Panc1 (cell line): ENCODE measurements at regions not wholly inside any gene's neighbourhood (a gene's known extent, or its start where the extent isn't known, plus 50 kb on each side); places are given as distances from the start of the nearest gene placed in this dataset.

Source experiments
- ATAC-seq: fragments of 200-7000 bp; cut with Tn5 transposase; 2 replicates; pipeline ENCODE4 v1.9.1; 2020; ENCODE audit warnings: mild to moderate bottlenecking, moderate library complexity
- BruUV-seq: library from RNA; stranded (reverse); fragments of 400-500 nt; replicated peaks from 2 replicates; lab custom pipeline; 2021; lab: Mats Ljungman, UMichigan
- CTCF ChIA-PET: fragments of 300-600 bp; sonication (Branson Sonifier 250); formaldehyde crosslinking; loops from one replicate; lab custom pipeline; 2022; ENCODE audit warnings: antibody characterized with exemption; lab: Charles Lee
- POLR2A ChIA-PET: fragments of 300-600 bp; sonication (Branson Sonifier 250); formaldehyde crosslinking; loops from one replicate; lab custom pipeline; 2022; ENCODE audit warnings: antibody characterized with exemption; lab: Charles Lee
- DNase-seq: peaks from one replicate; pipeline ENCODE4 v3.0.0-alpha.2; 2010; ENCODE audit warnings: low read depth, low spot score
- H3K27ac ChIP-seq: 2 replicates; pipeline ENCODE4 v1.5.1; 2011; ENCODE audit warnings: mild to moderate bottlenecking, low read length, inconsistent platforms
- H3K27me3 ChIP-seq: fragments of 200-500 bp; sonication (Bioruptor generic); 2 replicates; pipeline ENCODE4 v1.6.0; 2014; ENCODE audit warnings: low read length, inconsistent platforms; ENCODE audit not compliant: control insufficient read depth, insufficient read depth
- H3K36me3 ChIP-seq: fragments of 200-500 bp; sonication (Bioruptor generic); 2 replicates; pipeline ENCODE4 v1.5.1; 2014; ENCODE audit warnings: inconsistent platforms, mild to moderate bottlenecking, low read length, moderate library complexity; ENCODE audit not compliant: control insufficient read depth, insufficient read depth
- H3K4me1 ChIP-seq: 2 replicates; pipeline ENCODE4 v1.5.1; 2011; ENCODE audit warnings: inconsistent platforms, mild to moderate bottlenecking, low read length, moderate library complexity; ENCODE audit not compliant: control insufficient read depth, insufficient read depth
- H3K4me3 ChIP-seq, 2 experiments: 2 replicates each; pipeline ENCODE4 v1.5.1; 2011 to 2012; ENCODE audit warnings: low read depth in 2 of 2, low read length in 2 of 2, mild to moderate bottlenecking in 2 of 2, inconsistent platforms in 1 of 2, moderate library complexity in 1 of 2
- H3K9me3 ChIP-seq: fragments of 200-500 bp; sonication (Bioruptor generic); 2 replicates; pipeline ENCODE4 v1.5.1; 2014; ENCODE audit warnings: low read depth, mild to moderate bottlenecking, inconsistent platforms, low read length, moderate library complexity; ENCODE audit not compliant: control insufficient read depth, insufficient read depth
- POLR2AphosphoS5 ChIP-seq: IDR thresholded peaks from 2 replicates; pipeline ENCODE4 v1.6.1; 2012; ENCODE audit warnings: mild to moderate bottlenecking, low read depth, low read length, moderate library complexity
- SIN3A ChIP-seq: IDR thresholded peaks from 2 replicates; pipeline ENCODE4 v1.6.1; 2012; ENCODE audit warnings: low read depth, mild to moderate bottlenecking, low read length, moderate library complexity, borderline replicate concordance; ENCODE audit not compliant: insufficient read depth
- TCF7L2 ChIP-seq: IDR thresholded peaks from 2 replicates; pipeline ENCODE4 v1.6.1; 2011; ENCODE audit warnings: mild to moderate bottlenecking, low read depth, low read length, inconsistent platforms
- in situ Hi-C: cut with HindIII; loops from 2 replicates; pipeline ENCODE4 v1.10.0; 2016; ENCODE audit warnings: low sequenced_read_pairs, low pct_unique_long_range_greater_than_20kb
- intact Hi-C: fragments of 100-400 bp; cut with micrococcal nuclease; formaldehyde crosslinking; loops from one replicate; pipeline ENCODE4 v1.10.0; 2022; ENCODE audit not compliant: unreplicated experiment
- TF ChIP-seq, protein P1 (sequence below), 2 experiments: IDR thresholded peaks; 2 replicates each; pipeline ENCODE4 v1.6.1; 2011 to 2012; ENCODE audit warnings: low read depth in 2 of 2, control low read depth in 1 of 2, low read length in 1 of 2, mild to moderate bottlenecking in 1 of 2, moderate library complexity in 1 of 2; ENCODE audit not compliant: insufficient read depth in 1 of 2
- TF ChIP-seq, protein P2 (sequence below): fragments of 450-650 bp; IDR thresholded peaks from 2 replicates; pipeline ENCODE4 v1.5.1; 2017; ENCODE audit warnings: mild to moderate bottlenecking

DNA sequence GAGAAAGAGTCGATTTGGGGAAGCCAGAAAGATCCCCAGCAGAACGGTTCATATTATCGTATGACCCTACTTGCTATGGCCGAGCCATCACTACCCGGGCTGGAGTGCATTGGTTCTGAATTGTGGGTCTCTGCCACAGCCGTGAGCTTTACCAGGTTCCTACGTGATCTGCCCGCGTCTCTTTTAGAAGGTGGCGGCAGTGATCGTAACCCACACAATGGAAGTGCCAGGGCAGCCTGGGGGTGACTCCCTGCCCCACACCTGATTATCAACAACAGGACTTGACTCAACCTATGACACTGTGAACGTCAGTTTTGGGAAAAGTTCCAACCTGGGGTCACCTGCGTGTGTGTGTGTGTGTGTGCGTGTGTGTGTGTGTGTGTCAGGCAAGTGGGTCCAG, 90.8 kb downstream of the SHOX start:
- CTCF ChIA-PET: no interaction called here
- in situ Hi-C loops: no loop called here
- no peaks in the 10 kb centered on the region for H3K27me3 ChIP-seq
- no peak overlapping the region for H3K27ac ChIP-seq
- no peak overlapping the region for H3K4me3 ChIP-seq
- no peaks in the 10 kb centered on the region for H3K4me1 ChIP-seq
- TF ChIP-seq TCF7L2: no peak
- TF ChIP-seq POLR2AphosphoS5: no peak
- no peak for TF ChIP-seq SIN3A
- TF ChIP-seq, protein P1, sequence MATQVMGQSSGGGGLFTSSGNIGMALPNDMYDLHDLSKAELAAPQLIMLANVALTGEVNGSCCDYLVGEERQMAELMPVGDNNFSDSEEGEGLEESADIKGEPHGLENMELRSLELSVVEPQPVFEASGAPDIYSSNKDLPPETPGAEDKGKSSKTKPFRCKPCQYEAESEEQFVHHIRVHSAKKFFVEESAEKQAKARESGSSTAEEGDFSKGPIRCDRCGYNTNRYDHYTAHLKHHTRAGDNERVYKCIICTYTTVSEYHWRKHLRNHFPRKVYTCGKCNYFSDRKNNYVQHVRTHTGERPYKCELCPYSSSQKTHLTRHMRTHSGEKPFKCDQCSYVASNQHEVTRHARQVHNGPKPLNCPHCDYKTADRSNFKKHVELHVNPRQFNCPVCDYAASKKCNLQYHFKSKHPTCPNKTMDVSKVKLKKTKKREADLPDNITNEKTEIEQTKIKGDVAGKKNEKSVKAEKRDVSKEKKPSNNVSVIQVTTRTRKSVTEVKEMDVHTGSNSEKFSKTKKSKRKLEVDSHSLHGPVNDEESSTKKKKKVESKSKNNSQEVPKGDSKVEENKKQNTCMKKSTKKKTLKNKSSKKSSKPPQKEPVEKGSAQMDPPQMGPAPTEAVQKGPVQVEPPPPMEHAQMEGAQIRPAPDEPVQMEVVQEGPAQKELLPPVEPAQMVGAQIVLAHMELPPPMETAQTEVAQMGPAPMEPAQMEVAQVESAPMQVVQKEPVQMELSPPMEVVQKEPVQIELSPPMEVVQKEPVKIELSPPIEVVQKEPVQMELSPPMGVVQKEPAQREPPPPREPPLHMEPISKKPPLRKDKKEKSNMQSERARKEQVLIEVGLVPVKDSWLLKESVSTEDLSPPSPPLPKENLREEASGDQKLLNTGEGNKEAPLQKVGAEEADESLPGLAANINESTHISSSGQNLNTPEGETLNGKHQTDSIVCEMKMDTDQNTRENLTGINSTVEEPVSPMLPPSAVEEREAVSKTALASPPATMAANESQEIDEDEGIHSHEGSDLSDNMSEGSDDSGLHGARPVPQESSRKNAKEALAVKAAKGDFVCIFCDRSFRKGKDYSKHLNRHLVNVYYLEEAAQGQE (IDR thresholded peaks at IDR 0.05; ENCODE audit: insufficient read depth in 1 of 2, low read depth in 2 of 2, low read length in 1 of 2): no peak
- TF ChIP-seq, protein P2, sequence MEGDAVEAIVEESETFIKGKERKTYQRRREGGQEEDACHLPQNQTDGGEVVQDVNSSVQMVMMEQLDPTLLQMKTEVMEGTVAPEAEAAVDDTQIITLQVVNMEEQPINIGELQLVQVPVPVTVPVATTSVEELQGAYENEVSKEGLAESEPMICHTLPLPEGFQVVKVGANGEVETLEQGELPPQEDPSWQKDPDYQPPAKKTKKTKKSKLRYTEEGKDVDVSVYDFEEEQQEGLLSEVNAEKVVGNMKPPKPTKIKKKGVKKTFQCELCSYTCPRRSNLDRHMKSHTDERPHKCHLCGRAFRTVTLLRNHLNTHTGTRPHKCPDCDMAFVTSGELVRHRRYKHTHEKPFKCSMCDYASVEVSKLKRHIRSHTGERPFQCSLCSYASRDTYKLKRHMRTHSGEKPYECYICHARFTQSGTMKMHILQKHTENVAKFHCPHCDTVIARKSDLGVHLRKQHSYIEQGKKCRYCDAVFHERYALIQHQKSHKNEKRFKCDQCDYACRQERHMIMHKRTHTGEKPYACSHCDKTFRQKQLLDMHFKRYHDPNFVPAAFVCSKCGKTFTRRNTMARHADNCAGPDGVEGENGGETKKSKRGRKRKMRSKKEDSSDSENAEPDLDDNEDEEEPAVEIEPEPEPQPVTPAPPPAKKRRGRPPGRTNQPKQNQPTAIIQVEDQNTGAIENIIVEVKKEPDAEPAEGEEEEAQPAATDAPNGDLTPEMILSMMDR: no peak
- H3K9me3 ChIP-seq: no peaks in the 10 kb centered on the region
- ATAC-seq: no peak
- POLR2A ChIA-PET: no interaction called here
- no TSS peak for BruUV-seq
- intact Hi-C loops: no loop called here
- DNase-seq: no peak
- H3K36me3 ChIP-seq: no peaks in the 10 kb centered on the region

DNA sequence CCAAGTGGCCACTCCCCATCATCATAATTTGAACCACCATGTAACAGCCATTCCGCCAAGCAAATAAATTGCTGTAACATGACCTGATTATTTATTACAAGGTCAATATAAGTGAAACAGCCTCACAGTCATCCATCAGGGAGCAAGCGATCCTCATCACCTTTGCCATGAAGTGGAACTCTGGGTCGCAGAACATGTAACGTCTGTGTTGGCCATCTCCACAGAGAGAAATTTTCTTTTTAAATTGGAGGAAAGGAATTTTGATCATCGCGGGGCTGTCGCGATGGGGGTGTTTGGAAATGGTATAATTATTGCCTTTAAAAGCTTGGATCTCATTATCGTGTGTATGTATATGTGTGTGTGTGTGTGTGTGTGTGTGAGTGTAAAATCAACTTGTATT, 90.2 kb downstream of the SHOX start:
- intact Hi-C loops: no loop called here
- in situ Hi-C loops: no loop called here
- DNase-seq (no peak), ATAC-seq (no peak)
- no peaks in the 10 kb centered on the region for H3K9me3 ChIP-seq
- ChIA-PET POLR2A (no interaction called here), CTCF (no interaction called here)
- no TSS peak for BruUV-seq
- no peak overlapping the region for H3K27ac ChIP-seq
- H3K4me1 ChIP-seq: no peaks in the 10 kb centered on the region
- no peak overlapping the region for H3K4me3 ChIP-seq
- H3K36me3 ChIP-seq: no peaks in the 10 kb centered on the region
- H3K27me3 ChIP-seq: no peaks in the 10 kb centered on the region
- TF ChIP-seq, protein P1 (IDR thresholded peaks at IDR 0.05; ENCODE audit: insufficient read depth in 1 of 2, low read depth in 2 of 2, low read length in 1 of 2): no peak
- TF ChIP-seq POLR2AphosphoS5: no peak
- no peak for TF ChIP-seq TCF7L2
- TF ChIP-seq SIN3A: no peak
- TF ChIP-seq, protein P2: no peak
